Activated T-helper 17 cell treated with anti-CD3 and anti-CD28 coated beads, Interleukin-2, amount 50 U/mL, for 72 hours (primary cell): ENCODE measurements at regions not wholly inside any gene's neighbourhood (a gene's known extent, or its start where the extent isn't known, plus 50 kb on each side); places are given as distances from the start of the nearest gene placed in this dataset.

ENCODE experiments used
- ATAC-seq: fragments of 150-1000 bp; cut with Tn5 transposase; replicated peaks from 2 replicates; pipeline ENCODE4 v1.10.0; 2021; ENCODE audit warnings: mild to moderate bottlenecking, moderate library complexity
- H3K27ac Mint-ChIP-seq: one replicate; pipeline ENCODE4 v1.8.0; 2022; ENCODE audit warnings: mixed read lengths
- H3K27me3 Mint-ChIP-seq: one replicate; pipeline ENCODE4 v1.8.0; 2022; ENCODE audit warnings: mixed read lengths
- H3K36me3 Mint-ChIP-seq: one replicate; pipeline ENCODE4 v1.8.0; 2022; ENCODE audit warnings: low read depth, mild to moderate bottlenecking, mixed read lengths
- H3K4me1 Mint-ChIP-seq: one replicate; pipeline ENCODE4 v1.8.0; 2022; ENCODE audit warnings: mixed read lengths
- H3K4me3 Mint-ChIP-seq: one replicate; pipeline ENCODE4 v1.8.0; 2022; ENCODE audit warnings: mild to moderate bottlenecking, mixed read lengths
- H3K9me3 Mint-ChIP-seq: one replicate; pipeline ENCODE4 v1.8.0; 2022; ENCODE audit warnings: mixed read lengths

GRCh38 chr1:95431235-95431634 is 197.2 kb downstream of the RWDD3 start:
- no peak overlapping the region for H3K4me3 Mint-ChIP-seq

GRCh38 chr1:95435611-95436010 is 201.6 kb downstream of the RWDD3 start:
- no peak for ATAC-seq
- H3K4me1 Mint-ChIP-seq: no peaks in the 10 kb centered on the region

More at GRCh38 chr1:95431235-95431634, 197.2 kb downstream of the RWDD3 start:
- peaks cover 4% of the 10 kb centered on the region for H3K9me3 Mint-ChIP-seq
- no peak overlapping the region for H3K27ac Mint-ChIP-seq
- no peak for ATAC-seq
- no peaks in the 10 kb centered on the region for H3K4me1 Mint-ChIP-seq
- peaks cover 3% of the 10 kb centered on the region for H3K27me3 Mint-ChIP-seq
- H3K36me3 Mint-ChIP-seq: no peaks in the 10 kb centered on the region

GRCh38 chr1:95437011-95437410 is 203.0 kb downstream of the RWDD3 start:
- Mint-ChIP-seq H3K4me1 (no peaks in the 10 kb centered on the region), H3K9me3 (peaks cover 4% of the 10 kb centered on the region), H3K27ac (no peak overlapping the region), H3K4me3 (no peak overlapping the region), H3K36me3 (no peaks in the 10 kb centered on the region), H3K27me3 (peaks cover 3% of the 10 kb centered on the region)
- no peak for ATAC-seq

More at GRCh38 chr1:95435611-95436010, 201.6 kb downstream of the RWDD3 start:
- H3K27me3 Mint-ChIP-seq: peaks cover 3% of the 10 kb centered on the region
- no peak overlapping the region for H3K4me3 Mint-ChIP-seq
- no peak overlapping the region for H3K27ac Mint-ChIP-seq
- H3K9me3 Mint-ChIP-seq: peaks cover 4% of the 10 kb centered on the region
- H3K36me3 Mint-ChIP-seq: no peaks in the 10 kb centered on the region

- Mint-ChIP-seq H3K27me3 (peaks cover 3% of the 10 kb centered on the region), H3K4me3 (no peak overlapping the region), H3K4me1 (no peaks in the 10 kb centered on the region), H3K27ac (no peak overlapping the region), H3K36me3 (no peaks in the 10 kb centered on the region), H3K9me3 (peaks cover 4% of the 10 kb centered on the region)
- ATAC-seq: no peak
Observed at GRCh38 chr1:95437781-95438180, 203.8 kb downstream of the RWDD3 start.

GRCh38 chr1:95438218-95438948 is 204.4 kb downstream of the RWDD3 start:
- ATAC-seq: no peak
- Mint-ChIP-seq H3K36me3 (no peaks in the 10 kb centered on the region), H3K27me3 (peaks cover 3% of the 10 kb centered on the region), H3K4me3 (no peak overlapping the region), H3K9me3 (peaks cover 4% of the 10 kb centered on the region), H3K27ac (no peak overlapping the region), H3K4me1 (no peaks in the 10 kb centered on the region)

GRCh38 chr1:95440511-95440910 is 206.5 kb downstream of the RWDD3 start:
- H3K36me3 Mint-ChIP-seq: no peaks in the 10 kb centered on the region

GRCh38 chr1:95449516-95449915 is 215.5 kb downstream of the RWDD3 start:
- Mint-ChIP-seq H3K27ac (no peak overlapping the region), H3K4me3 (no peak overlapping the region), H3K36me3 (no peaks in the 10 kb centered on the region), H3K27me3 (peaks cover 5% of the 10 kb centered on the region), H3K9me3 (peaks cover 9% of the 10 kb centered on the region), H3K4me1 (no peaks in the 10 kb centered on the region)
- ATAC-seq: no peak

More at GRCh38 chr1:95440511-95440910, 206.5 kb downstream of the RWDD3 start:
- Mint-ChIP-seq H3K27ac (no peak overlapping the region), H3K4me1 (no peaks in the 10 kb centered on the region), H3K27me3 (no peaks in the 10 kb centered on the region), H3K9me3 (no peaks in the 10 kb centered on the region), H3K4me3 (no peak overlapping the region)
- no peak for ATAC-seq

GRCh38 chr1:95451054-95451453 is 217.0 kb downstream of the RWDD3 start:
- no peak for ATAC-seq
- Mint-ChIP-seq H3K4me3 (no peak overlapping the region), H3K36me3 (no peaks in the 10 kb centered on the region), H3K27me3 (peaks cover 5% of the 10 kb centered on the region), H3K9me3 (peaks cover 16% of the 10 kb centered on the region), H3K27ac (no peak overlapping the region), H3K4me1 (no peaks in the 10 kb centered on the region)

- Mint-ChIP-seq H3K4me3 (no peak overlapping the region), H3K27ac (no peak overlapping the region), H3K36me3 (no peaks in the 10 kb centered on the region), H3K9me3 (peaks cover 16% of the 10 kb centered on the region), H3K4me1 (no peaks in the 10 kb centered on the region), H3K27me3 (peaks cover 5% of the 10 kb centered on the region)
- no peak for ATAC-seq
Observed at GRCh38 chr1:95451904-95452303, 217.9 kb downstream of the RWDD3 start.

GRCh38 chr1:95453053-95453452 is 219.0 kb downstream of the RWDD3 start:
- Mint-ChIP-seq H3K4me3 (no peak overlapping the region), H3K4me1 (no peaks in the 10 kb centered on the region), H3K27me3 (peaks cover 5% of the 10 kb centered on the region), H3K27ac (no peak overlapping the region), H3K9me3 (peaks cover 16% of the 10 kb centered on the region), H3K36me3 (no peaks in the 10 kb centered on the region)
- ATAC-seq: no peak

- H3K36me3 Mint-ChIP-seq: no peaks in the 10 kb centered on the region
- H3K4me3 Mint-ChIP-seq: no peak overlapping the region
- H3K9me3 Mint-ChIP-seq: peaks cover 13% of the 10 kb centered on the region
- H3K27ac Mint-ChIP-seq: no peak overlapping the region
- no peaks in the 10 kb centered on the region for H3K4me1 Mint-ChIP-seq
- no peak for ATAC-seq
- no peaks in the 10 kb centered on the region for H3K27me3 Mint-ChIP-seq
Observed at GRCh38 chr1:95467036-95467435, 233.0 kb downstream of the RWDD3 start.

GRCh38 chr1:95475686-95476457 is 241.9 kb downstream of the RWDD3 start:
- Mint-ChIP-seq H3K9me3 (peaks cover 3% of the 10 kb centered on the region), H3K4me1 (no peaks in the 10 kb centered on the region), H3K36me3 (no peaks in the 10 kb centered on the region), H3K4me3 (no peak overlapping the region), H3K27me3 (no peaks in the 10 kb centered on the region), H3K27ac (no peak overlapping the region)
- no peak for ATAC-seq

GRCh38 chr1:95496307-95496706 is 262.3 kb downstream of the RWDD3 start:
- Mint-ChIP-seq H3K36me3 (no peaks in the 10 kb centered on the region), H3K4me1 (no peaks in the 10 kb centered on the region), H3K27ac (no peak overlapping the region), H3K4me3 (no peak overlapping the region), H3K27me3 (no peaks in the 10 kb centered on the region), H3K9me3 (peaks cover 12% of the 10 kb centered on the region)
- no peak for ATAC-seq

- Mint-ChIP-seq H3K9me3 (peaks cover 12% of the 10 kb centered on the region), H3K36me3 (no peaks in the 10 kb centered on the region), H3K4me1 (no peaks in the 10 kb centered on the region), H3K27ac (no peak overlapping the region), H3K27me3 (no peaks in the 10 kb centered on the region), H3K4me3 (no peak overlapping the region)
- no peak for ATAC-seq
Observed at GRCh38 chr1:95496773-95497172, 262.8 kb downstream of the RWDD3 start.

GRCh38 chr1:95497566-95497965 is 263.6 kb downstream of the RWDD3 start:
- ATAC-seq: no peak
- no peaks in the 10 kb centered on the region for H3K27me3 Mint-ChIP-seq
- no peaks in the 10 kb centered on the region for H3K36me3 Mint-ChIP-seq
- H3K4me3 Mint-ChIP-seq: no peak overlapping the region
- H3K9me3 Mint-ChIP-seq: peaks cover 12% of the 10 kb centered on the region
- no peaks in the 10 kb centered on the region for H3K4me1 Mint-ChIP-seq
- H3K27ac Mint-ChIP-seq: no peak overlapping the region
